ENCODE measurements at regions not wholly inside any gene's neighbourhood (a gene's known extent, or its start where the extent isn't known, plus 50 kb on each side); places are given as distances from the start of the nearest gene placed in this dataset.

- TF ChIP-seq ZBTB40 (IDR thresholded peaks at IDR 0.05), result 0 out of 2 replicates have a peak, but pooled peaks have one; percentile 29
- no peak for TF ChIP-seq ZBTB40 (CRISPR knock-in tag; IDR thresholded peaks at IDR 0.05)
- TF ChIP-seq NONO (IDR thresholded peaks at IDR 0.05; ENCODE audit: low read depth in 2 of 2, low read length in 1 of 2), result no peak
- TF ChIP-seq FOXM1 (IDR thresholded peaks at IDR 0.05; ENCODE audit: low read depth), result peak; percentile 28; the same call in 1 of the 2 replicates
- TF ChIP-seq FOXM1 (CRISPR knock-in tag; IDR thresholded peaks at IDR 0.05; ENCODE audit: low read depth), result no peak
- no peak for TF ChIP-seq KLF1 (tag; IDR thresholded peaks at IDR 0.05)
- TF ChIP-seq ZNF184 (CRISPR knock-in tag; IDR thresholded peaks at IDR 0.05), result no peak
- 0 out of 2 replicates have a peak, but pooled peaks have one; percentile 26 for TF ChIP-seq FOSL1 (tag; conservative IDR thresholded peaks at IDR 0.05)
- TF ChIP-seq ZNF316 (IDR thresholded peaks at IDR 0.05), result no peak
- no peak for TF ChIP-seq ZNF609 (CRISPR knock-in tag; IDR thresholded peaks at IDR 0.05; ENCODE audit: borderline replicate concordance)
- no peak for TF ChIP-seq FOXK2 (conservative IDR thresholded peaks at IDR 0.05 in 1 of 2, IDR thresholded peaks at IDR 0.05 in 1 of 2; ENCODE audit: low read depth in 2 of 2)
- no peak for TF ChIP-seq ETV1 (tag; conservative IDR thresholded peaks at IDR 0.05; ENCODE audit: low read depth)
These were observed 192.3 kb downstream of the IGSF11 start (continued) for GRCh38 chr3:118842147-118842863.

Data from K562 (cell line).